ENCODE measurements at regions not wholly inside any gene's neighbourhood (a gene's known extent, or its start where the extent isn't known, plus 50 kb on each side); places are given as distances from the start of the nearest gene placed in this dataset.

DNA sequence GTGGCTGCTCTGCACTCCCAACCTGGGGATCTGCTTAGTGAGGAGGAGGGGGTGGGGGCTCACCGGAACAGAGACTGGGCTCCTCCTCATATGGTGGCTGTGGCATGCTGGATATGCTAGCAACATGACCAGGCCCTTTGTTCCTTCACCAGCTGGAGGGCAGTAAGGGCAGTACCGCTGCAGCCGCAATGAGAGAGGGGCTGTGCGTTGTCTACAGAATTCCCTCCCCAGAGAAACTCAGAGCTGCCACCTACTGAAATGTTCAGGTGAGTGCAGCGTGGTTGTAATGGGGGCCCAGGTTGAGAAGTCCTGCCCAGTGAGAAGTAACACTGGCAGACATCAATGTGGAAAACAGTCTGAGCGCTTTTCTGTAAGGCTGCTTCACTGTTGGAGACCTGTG is 1211.9 kb upstream of the NXPH2 start:
- TF ChIP-seq, protein P1, sequence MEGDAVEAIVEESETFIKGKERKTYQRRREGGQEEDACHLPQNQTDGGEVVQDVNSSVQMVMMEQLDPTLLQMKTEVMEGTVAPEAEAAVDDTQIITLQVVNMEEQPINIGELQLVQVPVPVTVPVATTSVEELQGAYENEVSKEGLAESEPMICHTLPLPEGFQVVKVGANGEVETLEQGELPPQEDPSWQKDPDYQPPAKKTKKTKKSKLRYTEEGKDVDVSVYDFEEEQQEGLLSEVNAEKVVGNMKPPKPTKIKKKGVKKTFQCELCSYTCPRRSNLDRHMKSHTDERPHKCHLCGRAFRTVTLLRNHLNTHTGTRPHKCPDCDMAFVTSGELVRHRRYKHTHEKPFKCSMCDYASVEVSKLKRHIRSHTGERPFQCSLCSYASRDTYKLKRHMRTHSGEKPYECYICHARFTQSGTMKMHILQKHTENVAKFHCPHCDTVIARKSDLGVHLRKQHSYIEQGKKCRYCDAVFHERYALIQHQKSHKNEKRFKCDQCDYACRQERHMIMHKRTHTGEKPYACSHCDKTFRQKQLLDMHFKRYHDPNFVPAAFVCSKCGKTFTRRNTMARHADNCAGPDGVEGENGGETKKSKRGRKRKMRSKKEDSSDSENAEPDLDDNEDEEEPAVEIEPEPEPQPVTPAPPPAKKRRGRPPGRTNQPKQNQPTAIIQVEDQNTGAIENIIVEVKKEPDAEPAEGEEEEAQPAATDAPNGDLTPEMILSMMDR (conservative IDR thresholded peaks at IDR 0.05): 0 out of 2 replicates have a peak, but pooled peaks have one; percentile 6
- no peak for TF ChIP-seq ZFX (IDR thresholded peaks at IDR 0.05)
